CD8-positive, alpha-beta memory T cell (primary cell): ENCODE measurements at regions not wholly inside any gene's neighbourhood (a gene's known extent, or its start where the extent isn't known, plus 50 kb on each side); places are given as distances from the start of the nearest gene placed in this dataset.

Experiments used
- CTCF ChIA-PET: fragments of 350-600 bp; sonication (Branson Sonifier 250); formaldehyde crosslinking; loops from one replicate; lab custom pipeline; 2021; ENCODE audit warnings: antibody characterized with exemption; lab: Charles Lee
- POLR2A ChIA-PET: fragments of 350-600 bp; sonication (Branson Sonifier 250); formaldehyde crosslinking; loops from one replicate; lab custom pipeline; 2021; ENCODE audit warnings: antibody characterized with exemption; lab: Charles Lee
- DNase-seq, 5 donors: peaks; one replicate each; pipeline versions ENCODE4 v3.0.0 to v3.0.0-alpha.2; 2020 to 2022; ENCODE audit warnings: mixed read lengths in 1 of 5
- H3K27ac ChIP-seq: one replicate; pipeline ENCODE4 v1.7.0; 2013; ENCODE audit warnings: low read depth, mild to moderate bottlenecking, low read length, moderate library complexity
- H3K27me3 ChIP-seq: 2 replicates; pipeline ENCODE4 v1.7.0; 2013; ENCODE audit warnings: low read length, mild to moderate bottlenecking; ENCODE audit not compliant: insufficient read depth, poor library complexity, severe bottlenecking
- H3K36me3 ChIP-seq: 2 replicates; pipeline ENCODE4 v1.7.0; 2013; ENCODE audit warnings: mild to moderate bottlenecking, low read length, moderate library complexity; ENCODE audit not compliant: insufficient read depth
- H3K4me1 ChIP-seq: 2 replicates; pipeline ENCODE4 v1.7.0; 2013; ENCODE audit warnings: mild to moderate bottlenecking, low read length, moderate library complexity; ENCODE audit not compliant: insufficient read depth
- H3K4me3 ChIP-seq: 2 replicates; pipeline ENCODE4 v1.7.0; 2013; ENCODE audit warnings: mild to moderate bottlenecking, low read length
- H3K9me3 ChIP-seq: 2 replicates; pipeline ENCODE4 v1.7.0; 2013; ENCODE audit warnings: mild to moderate bottlenecking, low read length
- H3K27ac Mint-ChIP-seq, 8 donors: one replicate each; pipeline ENCODE4 v1.8.0; 2020 to 2021; ENCODE audit warnings: mixed read lengths in 8 of 8, mild to moderate bottlenecking in 6 of 8, inconsistent platforms in 3 of 8, moderate library complexity in 3 of 8
- H3K27me3 Mint-ChIP-seq, 2 donors: one replicate each; pipeline ENCODE4 v1.8.0; 2020 to 2021; ENCODE audit warnings: mixed read lengths in 2 of 2, mild to moderate bottlenecking in 1 of 2, moderate library complexity in 1 of 2
- H3K36me3 Mint-ChIP-seq, 3 donors: one replicate each; pipeline ENCODE4 v1.8.0; 2020 to 2021; ENCODE audit warnings: mixed read lengths in 3 of 3, inconsistent platforms in 1 of 3, mild to moderate bottlenecking in 1 of 3
- H3K4me1 Mint-ChIP-seq, 3 donors: one replicate each; pipeline ENCODE4 v1.8.0; 2020 to 2021; ENCODE audit warnings: mixed read lengths in 3 of 3, inconsistent platforms in 1 of 3, mild to moderate bottlenecking in 1 of 3
- H3K4me3 Mint-ChIP-seq, 7 donors: one replicate each; pipeline ENCODE4 v1.8.0; 2020 to 2021; ENCODE audit warnings: mixed read lengths in 7 of 7, mild to moderate bottlenecking in 6 of 7, moderate library complexity in 4 of 7, inconsistent platforms in 2 of 7
- H3K9me3 Mint-ChIP-seq, 5 donors: one replicate each; pipeline ENCODE4 v1.8.0; 2020 to 2022; ENCODE audit warnings: mixed read lengths in 5 of 5, mild to moderate bottlenecking in 3 of 5, moderate library complexity in 2 of 5, inconsistent platforms in 1 of 5

- H3K9me3 Mint-ChIP-seq: no peaks in the 10 kb centered on the region
- POLR2A ChIA-PET: no interaction called here
- H3K4me1 Mint-ChIP-seq: peaks cover 34 to 55% (median 39%) of the 10 kb centered on the region in 3 donors
- H3K27ac ChIP-seq: no peak overlapping the region
- H3K4me3 ChIP-seq: no peak overlapping the region
- H3K36me3 ChIP-seq: no peaks in the 10 kb centered on the region
- no peaks in the 10 kb centered on the region for H3K36me3 Mint-ChIP-seq
- peak overlapping the region; percentile 66 to 93 (median 87) for H3K4me3 Mint-ChIP-seq
- H3K9me3 ChIP-seq: no peaks in the 10 kb centered on the region
- peak overlapping the region in 4 of 8 donors; percentile 7 to 60 (median 28) for H3K27ac Mint-ChIP-seq
- H3K4me1 ChIP-seq: no peaks in the 10 kb centered on the region
- no peak for DNase-seq
- CTCF ChIA-PET: interaction anchor here (1.2 kb wide), 1 partner anchor 162 kb away, joined by 3 read pairs; a partner anchor contains a TSS
- H3K27me3 ChIP-seq: peaks cover 13% of the 10 kb centered on the region
- H3K27me3 Mint-ChIP-seq: peaks cover 42 to 77% of the 10 kb centered on the region in 2 donors
Measured at GRCh38 chr18:46335534-46336101, 231.4 kb downstream of the HAUS1 start.

- no peaks in the 10 kb centered on the region for H3K36me3 ChIP-seq
- H3K36me3 Mint-ChIP-seq: no peaks in the 10 kb centered on the region
- no peaks in the 10 kb centered on the region for H3K9me3 ChIP-seq
- peaks cover 34 to 55% (median 39%) of the 10 kb centered on the region in 3 donors for H3K4me1 Mint-ChIP-seq
- no peak overlapping the region for H3K4me3 ChIP-seq
- H3K27ac ChIP-seq: no peak overlapping the region
- peaks cover 42 to 79% of the 10 kb centered on the region in 2 donors for H3K27me3 Mint-ChIP-seq
- peaks cover 13% of the 10 kb centered on the region for H3K27me3 ChIP-seq
- peaks cover 0 to 2% (median 0%) of the 10 kb centered on the region in 5 donors for H3K9me3 Mint-ChIP-seq
- H3K4me3 Mint-ChIP-seq: peak overlapping the region; percentile 23 to 93 (median 82)
- no peaks in the 10 kb centered on the region for H3K4me1 ChIP-seq
- CTCF ChIA-PET: no interaction called here
- H3K27ac Mint-ChIP-seq: peak overlapping the region in 5 of 8 donors; percentile 10 to 74 (median 47)
- peak in 1 of 5 donors; percentile 16 for DNase-seq
- POLR2A ChIA-PET: no interaction called here
Measured at GRCh38 chr18:46336278-46337111, 232.3 kb downstream of the HAUS1 start.

- H3K4me1 Mint-ChIP-seq: peaks cover 34 to 55% (median 39%) of the 10 kb centered on the region in 3 donors
- ChIA-PET POLR2A (no interaction called here), CTCF (no interaction called here)
- H3K27ac Mint-ChIP-seq: peak overlapping the region in 1 of 8 donors; percentile 70
- H3K9me3 Mint-ChIP-seq: peaks cover 0 to 2% (median 0%) of the 10 kb centered on the region in 5 donors
- Histone ChIP-seq H3K27ac (no peak overlapping the region), H3K4me3 (no peak overlapping the region), H3K27me3 (peaks cover 13% of the 10 kb centered on the region), H3K9me3 (no peaks in the 10 kb centered on the region), H3K4me1 (no peaks in the 10 kb centered on the region), H3K36me3 (no peaks in the 10 kb centered on the region)
- H3K4me3 Mint-ChIP-seq: peak overlapping the region in 3 of 7 donors; percentile 24 to 93 (median 49)
- H3K36me3 Mint-ChIP-seq: no peaks in the 10 kb centered on the region
- peak in 1 of 5 donors; percentile 6 for DNase-seq
- peaks cover 38 to 76% of the 10 kb centered on the region in 2 donors for H3K27me3 Mint-ChIP-seq
Measured at GRCh38 chr18:46337271-46337670, 233.1 kb downstream of the HAUS1 start.

GRCh38 chr18:46338205-46338604 is 234.0 kb downstream of the HAUS1 start:
- peaks cover 13% of the 10 kb centered on the region for H3K27me3 ChIP-seq
- H3K4me3 ChIP-seq: no peak overlapping the region
- DNase-seq: no peak
- CTCF ChIA-PET: no interaction called here
- H3K9me3 ChIP-seq: no peaks in the 10 kb centered on the region
- H3K36me3 Mint-ChIP-seq: no peaks in the 10 kb centered on the region
- H3K4me1 ChIP-seq: no peaks in the 10 kb centered on the region
- H3K36me3 ChIP-seq: no peaks in the 10 kb centered on the region
- H3K27me3 Mint-ChIP-seq: peaks cover 35 to 67% of the 10 kb centered on the region in 2 donors
- POLR2A ChIA-PET: no interaction called here
- peak overlapping the region in 5 of 7 donors; percentile 4 to 93 (median 49) for H3K4me3 Mint-ChIP-seq
- peaks cover 0 to 2% (median 0%) of the 10 kb centered on the region in 5 donors for H3K9me3 Mint-ChIP-seq
- peak overlapping the region in 1 of 8 donors; percentile 39 for H3K27ac Mint-ChIP-seq
- H3K4me1 Mint-ChIP-seq: peaks cover 32 to 51% (median 37%) of the 10 kb centered on the region in 3 donors
- H3K27ac ChIP-seq: no peak overlapping the region

GRCh38 chr18:46338766-46339165 is 234.6 kb downstream of the HAUS1 start:
- no peaks in the 10 kb centered on the region for H3K36me3 ChIP-seq
- peaks cover 13% of the 10 kb centered on the region for H3K27me3 ChIP-seq
- Mint-ChIP-seq H3K4me1 (peaks cover 33 to 56% (median 38%) of the 10 kb centered on the region in 3 donors), H3K4me3 (peak overlapping the region in 6 of 7 donors; percentile 24 to 93 (median 44)), H3K36me3 (no peaks in the 10 kb centered on the region), H3K27ac (peak overlapping the region in 4 of 8 donors; percentile 6 to 63 (median 20)), H3K9me3 (peaks cover 0 to 2% (median 0%) of the 10 kb centered on the region in 5 donors), H3K27me3 (peaks cover 35 to 63% of the 10 kb centered on the region in 2 donors)
- peaks cover 4% of the 10 kb centered on the region for H3K4me1 ChIP-seq
- no peak overlapping the region for H3K4me3 ChIP-seq
- POLR2A ChIA-PET: no interaction called here
- peak in 1 of 5 donors; percentile 39 for DNase-seq
- no peaks in the 10 kb centered on the region for H3K9me3 ChIP-seq
- no peak overlapping the region for H3K27ac ChIP-seq
- CTCF ChIA-PET: no interaction called here

- ChIA-PET CTCF (no interaction called here), POLR2A (no interaction called here)
- H3K36me3 ChIP-seq: no peaks in the 10 kb centered on the region
- peak in 1 of 5 donors; percentile 3 for DNase-seq
- H3K4me3 ChIP-seq: no peak overlapping the region
- Mint-ChIP-seq H3K9me3 (peaks cover 0 to 2% (median 0%) of the 10 kb centered on the region in 5 donors), H3K27ac (peak overlapping the region in 1 of 8 donors; percentile 74), H3K4me3 (no peak overlapping the region), H3K4me1 (peaks cover 27 to 50% (median 33%) of the 10 kb centered on the region in 3 donors), H3K36me3 (no peaks in the 10 kb centered on the region), H3K27me3 (peaks cover 27 to 50% of the 10 kb centered on the region in 2 donors)
- H3K4me1 ChIP-seq: peaks cover 15% of the 10 kb centered on the region
- H3K27ac ChIP-seq: no peak overlapping the region
- peaks cover 2% of the 10 kb centered on the region for H3K27me3 ChIP-seq
- no peaks in the 10 kb centered on the region for H3K9me3 ChIP-seq
Measured at GRCh38 chr18:46340716-46341115, 236.5 kb downstream of the HAUS1 start.

GRCh38 chr18:46341986-46342525 is 237.9 kb downstream of the HAUS1 start:
- H3K4me1 ChIP-seq: peaks cover 15% of the 10 kb centered on the region
- no peak overlapping the region for H3K4me3 Mint-ChIP-seq

More at GRCh38 chr18:46341986-46342525, 237.9 kb downstream of the HAUS1 start:
- H3K4me3 ChIP-seq: no peak overlapping the region
- ChIA-PET CTCF (no interaction called here), POLR2A (no interaction called here)
- Mint-ChIP-seq H3K9me3 (peaks cover 0 to 2% (median 0%) of the 10 kb centered on the region in 5 donors), H3K36me3 (no peaks in the 10 kb centered on the region), H3K27me3 (peaks cover 15 to 36% of the 10 kb centered on the region in 2 donors), H3K27ac (no peak overlapping the region), H3K4me1 (peaks cover 18 to 43% (median 28%) of the 10 kb centered on the region in 3 donors)
- H3K9me3 ChIP-seq: no peaks in the 10 kb centered on the region
- no peaks in the 10 kb centered on the region for H3K36me3 ChIP-seq
- H3K27ac ChIP-seq: no peak overlapping the region
- no peaks in the 10 kb centered on the region for H3K27me3 ChIP-seq
- DNase-seq: no peak
